Mucosa of descending colon (tissue), 3 donors: ENCODE measurements at regions not wholly inside any gene's neighbourhood (a gene's known extent, or its start where the extent isn't known, plus 50 kb on each side); places are given as distances from the start of the nearest gene placed in this dataset.

Experiments
- ATAC-seq: fragments of 200-7000 bp; cut with Tn5 transposase; one replicate; pipeline ENCODE4 v1.9.1; 2020; ENCODE audit warnings: mild to moderate bottlenecking, moderate library complexity
- DNase-seq, 3 donors: peaks; one replicate each; pipeline ENCODE4 v3.0.0-alpha.2; 2020
- H3K36me3 ChIP-seq: fragments of 200-600 bp; one replicate; pipeline ENCODE4 v1.8.0; 2021; ENCODE audit warnings: low read depth, mild to moderate bottlenecking
- H3K4me1 ChIP-seq: fragments of 200-600 bp; one replicate; pipeline ENCODE4 v1.8.0; 2021; ENCODE audit warnings: low read depth, mild to moderate bottlenecking
- H3K4me3 ChIP-seq: fragments of 200-600 bp; one replicate; pipeline ENCODE4 v1.8.0; 2021; ENCODE audit warnings: mild to moderate bottlenecking
- H3K9me3 ChIP-seq: fragments of 200-600 bp; one replicate; pipeline ENCODE4 v1.8.0; 2021; ENCODE audit warnings: mild to moderate bottlenecking
- intact Hi-C, 2 donors: fragments of 100-400 bp; cut with DNase I in 1 of 2; cut with micrococcal nuclease in 1 of 2; formaldehyde crosslinking; loops; one replicate each; pipeline versions ENCODE4 v1.11.0 to v1.11.1; 2022; cut with DNase I, micrococcal nuclease
- TF ChIP-seq, protein P1 (sequence below): fragments of 200-600 bp; IDR thresholded peaks from one replicate; pipeline ENCODE4 v1.8.0; 2022; ENCODE audit warnings: antibody characterized with exemption, mild to moderate bottlenecking
- donor health status: DM: no; HTN: no; CAD: no; lungs with moderate emphysema.
- donor health status: DM: no; HTN: no; CAD: no.
- donor health status: DM: no; HTN: yes; CAD: no.

DNA sequence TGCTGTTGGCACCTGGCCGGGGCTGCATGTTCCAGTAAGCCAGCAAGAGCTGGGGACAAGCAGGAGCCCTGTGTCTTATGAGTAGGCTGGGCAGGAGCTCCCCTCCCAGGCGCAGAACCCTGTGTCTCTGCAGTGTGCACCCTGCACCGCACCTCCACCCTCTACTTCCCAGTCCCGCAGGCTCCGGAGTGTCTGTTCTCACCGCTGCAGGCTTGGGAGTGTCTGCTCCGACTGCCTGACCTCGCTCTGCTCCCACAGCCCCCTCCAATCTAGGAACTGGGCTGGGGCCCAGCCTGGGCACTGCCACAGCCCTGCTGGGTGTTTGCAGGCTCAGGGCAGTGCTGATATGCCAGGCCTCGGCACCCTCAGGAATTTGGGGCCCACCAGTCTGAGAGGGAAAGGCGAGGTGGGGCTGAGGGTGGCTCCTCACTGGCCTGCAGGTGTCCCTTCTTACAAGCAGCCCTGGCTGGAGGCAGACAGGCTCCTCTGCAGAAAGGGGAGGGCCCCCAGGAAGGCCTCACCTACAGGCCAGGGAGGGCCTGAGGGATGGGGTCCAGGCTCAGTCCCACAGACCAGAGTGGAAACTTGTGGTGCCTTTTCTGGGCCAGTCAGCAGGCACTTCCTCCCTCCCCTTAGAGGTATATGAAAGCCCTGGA, 871.6 kb upstream of the GJE1 start:
- intact Hi-C loops, result no loop called here
- TF ChIP-seq, protein P1, sequence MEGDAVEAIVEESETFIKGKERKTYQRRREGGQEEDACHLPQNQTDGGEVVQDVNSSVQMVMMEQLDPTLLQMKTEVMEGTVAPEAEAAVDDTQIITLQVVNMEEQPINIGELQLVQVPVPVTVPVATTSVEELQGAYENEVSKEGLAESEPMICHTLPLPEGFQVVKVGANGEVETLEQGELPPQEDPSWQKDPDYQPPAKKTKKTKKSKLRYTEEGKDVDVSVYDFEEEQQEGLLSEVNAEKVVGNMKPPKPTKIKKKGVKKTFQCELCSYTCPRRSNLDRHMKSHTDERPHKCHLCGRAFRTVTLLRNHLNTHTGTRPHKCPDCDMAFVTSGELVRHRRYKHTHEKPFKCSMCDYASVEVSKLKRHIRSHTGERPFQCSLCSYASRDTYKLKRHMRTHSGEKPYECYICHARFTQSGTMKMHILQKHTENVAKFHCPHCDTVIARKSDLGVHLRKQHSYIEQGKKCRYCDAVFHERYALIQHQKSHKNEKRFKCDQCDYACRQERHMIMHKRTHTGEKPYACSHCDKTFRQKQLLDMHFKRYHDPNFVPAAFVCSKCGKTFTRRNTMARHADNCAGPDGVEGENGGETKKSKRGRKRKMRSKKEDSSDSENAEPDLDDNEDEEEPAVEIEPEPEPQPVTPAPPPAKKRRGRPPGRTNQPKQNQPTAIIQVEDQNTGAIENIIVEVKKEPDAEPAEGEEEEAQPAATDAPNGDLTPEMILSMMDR, result no peak
- H3K4me3 ChIP-seq, result no peak overlapping the region
- no peaks in the 10 kb centered on the region for H3K9me3 ChIP-seq
- no peaks in the 10 kb centered on the region for H3K36me3 ChIP-seq
- peak in 1 of 3 donors; percentile 34 for DNase-seq
- no peaks in the 10 kb centered on the region for H3K4me1 ChIP-seq
- ATAC-seq, result peak; percentile 15

DNA sequence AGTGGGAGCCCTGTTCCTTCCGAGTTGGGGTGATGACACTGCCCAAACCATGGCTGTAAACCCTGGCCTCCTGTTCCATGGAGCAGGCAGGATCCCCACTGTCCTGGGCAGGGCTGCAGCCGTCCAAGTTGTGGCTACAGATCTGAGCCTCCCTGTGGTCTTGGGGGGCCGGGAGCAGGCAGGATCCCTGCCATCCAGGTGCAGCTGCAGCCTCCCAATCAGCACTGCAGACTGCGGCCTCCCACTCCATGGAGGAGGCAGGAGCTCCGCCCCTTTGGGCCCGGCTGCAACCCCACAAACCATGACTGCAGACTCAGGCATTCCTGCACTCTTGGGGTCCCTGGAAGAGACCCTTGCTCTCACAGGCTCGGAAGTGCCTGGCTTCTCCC, 872.1 kb upstream of the GJE1 start:
- H3K9me3 ChIP-seq, result no peaks in the 10 kb centered on the region
- no peaks in the 10 kb centered on the region for H3K4me1 ChIP-seq
- H3K36me3 ChIP-seq, result no peaks in the 10 kb centered on the region
- intact Hi-C loops, result no loop called here
- no peak overlapping the region for H3K4me3 ChIP-seq
- no peak for ATAC-seq
- TF ChIP-seq, protein P1, result no peak
- DNase-seq, result no peak

DNA sequence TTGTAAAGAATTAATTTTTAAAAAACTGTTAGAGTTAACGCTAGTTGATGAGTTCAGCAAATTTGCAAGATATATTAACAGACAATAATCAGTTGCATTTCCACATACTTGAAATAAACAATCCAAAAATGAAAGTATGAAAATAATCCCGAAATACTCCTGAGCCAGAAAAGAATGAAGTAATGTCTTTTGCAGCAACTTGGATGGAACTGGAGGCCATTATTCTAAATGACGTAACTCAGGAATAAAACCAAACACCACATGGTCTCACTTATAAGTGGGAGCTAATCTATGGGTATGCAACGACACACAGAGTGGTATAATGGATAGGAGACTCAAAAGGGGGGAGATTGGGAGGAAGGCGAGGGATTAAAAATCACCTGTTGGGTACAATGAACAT, 872.9 kb upstream of the GJE1 start:
- TF ChIP-seq, protein P1, result no peak
- H3K4me1 ChIP-seq, result no peaks in the 10 kb centered on the region
- intact Hi-C loops, result no loop called here
- no peaks in the 10 kb centered on the region for H3K36me3 ChIP-seq
- DNase-seq (no peak), ATAC-seq (no peak)
- H3K4me3 ChIP-seq, result no peak overlapping the region
- no peaks in the 10 kb centered on the region for H3K9me3 ChIP-seq

GRCh38 chr6:141259091-141259490, 873.6 kb upstream of the GJE1 start:
- H3K4me3 ChIP-seq, result no peak overlapping the region
- no peaks in the 10 kb centered on the region for H3K9me3 ChIP-seq
- ATAC-seq (no peak), DNase-seq (no peak)
- TF ChIP-seq, protein P1, result no peak
- H3K36me3 ChIP-seq, result no peaks in the 10 kb centered on the region
- no peaks in the 10 kb centered on the region for H3K4me1 ChIP-seq
- intact Hi-C loops, result no loop called here

DNA sequence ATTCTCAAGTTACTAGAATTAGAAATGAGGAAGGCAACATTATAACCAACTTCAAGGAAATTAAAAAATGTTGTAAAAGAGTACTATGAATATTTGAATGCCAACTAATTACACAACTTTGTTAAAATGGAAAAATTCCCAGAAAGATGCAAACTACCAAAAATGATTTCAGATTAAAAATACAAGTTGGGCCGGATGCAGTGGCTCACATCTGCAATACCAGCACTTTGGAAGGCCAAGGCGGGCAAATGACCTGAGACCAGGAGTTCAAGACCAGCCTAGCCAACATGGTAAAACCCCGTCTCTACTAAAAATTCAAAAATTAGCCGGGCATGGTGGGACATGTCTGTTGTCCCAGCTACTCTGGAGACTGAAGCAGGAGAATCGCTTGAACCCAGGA, 874.2 kb upstream of the GJE1 start:
- DNase-seq (no peak), ATAC-seq (no peak)
- Histone ChIP-seq H3K9me3 (no peaks in the 10 kb centered on the region), H3K4me3 (no peak overlapping the region), H3K36me3 (no peaks in the 10 kb centered on the region), H3K4me1 (no peaks in the 10 kb centered on the region)
- intact Hi-C loops, result no loop called here
- TF ChIP-seq, protein P1, result no peak

DNA sequence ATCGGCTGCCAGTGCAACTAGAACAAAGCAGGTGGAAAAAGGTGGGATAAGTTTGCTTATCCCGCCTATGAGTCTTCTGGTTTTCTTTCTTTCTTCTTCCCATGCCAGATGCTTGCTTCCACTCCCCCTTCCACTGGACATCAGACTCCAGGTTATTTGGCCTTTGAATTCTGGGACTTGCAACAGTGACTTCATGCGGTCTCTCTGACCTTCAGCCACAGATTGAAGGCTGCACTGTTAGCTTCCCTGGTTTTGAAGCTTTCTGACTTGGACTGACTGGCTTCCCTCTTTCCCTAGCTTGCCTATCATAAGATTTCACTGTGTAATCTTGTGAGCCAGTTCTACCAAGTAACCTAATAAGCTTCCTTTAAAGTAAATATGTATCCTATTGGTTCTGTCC, 878.4 kb upstream of the GJE1 start:
- intact Hi-C loops, result no loop called here
- TF ChIP-seq, protein P1, result no peak
- ATAC-seq (no peak), DNase-seq (no peak)
- Histone ChIP-seq H3K36me3 (no peaks in the 10 kb centered on the region), H3K4me1 (no peaks in the 10 kb centered on the region), H3K9me3 (no peaks in the 10 kb centered on the region), H3K4me3 (no peak overlapping the region)
